ENCODE measurements at regions not wholly inside any gene's neighbourhood (a gene's known extent, or its start where the extent isn't known, plus 50 kb on each side); places are given as distances from the start of the nearest gene placed in this dataset.

- POLR2A ChIA-PET = no interaction called here
- intact Hi-C loops (cut with micrococcal nuclease) = no loop called here
- no peak for ATAC-seq
- H3K4me3 Mint-ChIP-seq = no peak overlapping the region
- H3K27ac Mint-ChIP-seq = no peak overlapping the region
- H3K9me3 Mint-ChIP-seq = peaks cover 5% of the 10 kb centered on the region
- H3K27me3 Mint-ChIP-seq = no peaks in the 10 kb centered on the region
- CTCF ChIA-PET = no interaction called here
- no peaks in the 10 kb centered on the region for H3K36me3 Mint-ChIP-seq (ENCODE audit: low read depth)
- no peaks in the 10 kb centered on the region for H3K4me1 Mint-ChIP-seq (ENCODE audit: low read depth)
- TF ChIP-seq CTCF (IDR thresholded peaks at IDR 0.05) = no peak
- no peak for DNase-seq
Measured at GRCh38 chr7:53806119-53806518, 736.1 kb upstream of the VSTM2A start.

GRCh38 chr7:53811555-53812079, 730.6 kb upstream of the VSTM2A start:
- intact Hi-C loops (cut with micrococcal nuclease) = no loop called here
- no peaks in the 10 kb centered on the region for H3K36me3 Mint-ChIP-seq (ENCODE audit: low read depth)
- POLR2A ChIA-PET = no interaction called here
- H3K27me3 Mint-ChIP-seq = no peaks in the 10 kb centered on the region
- H3K4me1 Mint-ChIP-seq (ENCODE audit: low read depth) = no peaks in the 10 kb centered on the region
- ATAC-seq (no peak), DNase-seq (no peak)
- no peak for TF ChIP-seq CTCF (IDR thresholded peaks at IDR 0.05)
- peaks cover 10% of the 10 kb centered on the region for H3K9me3 Mint-ChIP-seq
- no peak overlapping the region for H3K4me3 Mint-ChIP-seq
- H3K27ac Mint-ChIP-seq = no peak overlapping the region
- CTCF ChIA-PET = no interaction called here

- no peaks in the 10 kb centered on the region for H3K36me3 Mint-ChIP-seq (ENCODE audit: low read depth)
- no peaks in the 10 kb centered on the region for H3K27me3 Mint-ChIP-seq
- ATAC-seq = no peak
- ChIA-PET CTCF (no interaction called here), POLR2A (no interaction called here)
- peaks cover 10% of the 10 kb centered on the region for H3K9me3 Mint-ChIP-seq
- DNase-seq = no peak
- no peak overlapping the region for H3K4me3 Mint-ChIP-seq
- intact Hi-C loops (cut with micrococcal nuclease) = no loop called here
- no peak overlapping the region for H3K27ac Mint-ChIP-seq
- H3K4me1 Mint-ChIP-seq (ENCODE audit: low read depth) = no peaks in the 10 kb centered on the region
- no peak for TF ChIP-seq CTCF (IDR thresholded peaks at IDR 0.05)
Measured at GRCh38 chr7:53812135-53812534, 730.0 kb upstream of the VSTM2A start.

- Mint-ChIP-seq H3K9me3 (peaks cover 33% of the 10 kb centered on the region), H3K4me3 (no peak overlapping the region), H3K27me3 (no peaks in the 10 kb centered on the region), H3K4me1 (ENCODE audit: low read depth) (no peaks in the 10 kb centered on the region), H3K27ac (no peak overlapping the region), H3K36me3 (ENCODE audit: low read depth) (no peaks in the 10 kb centered on the region)
- CTCF ChIA-PET = no interaction called here
- no peak for TF ChIP-seq CTCF (IDR thresholded peaks at IDR 0.05)
- POLR2A ChIA-PET = no interaction called here
- intact Hi-C loops (cut with micrococcal nuclease) = no loop called here
- no peak for DNase-seq
- no peak for ATAC-seq
Measured at GRCh38 chr7:53835301-53835700, 706.9 kb upstream of the VSTM2A start.

- ChIA-PET POLR2A (no interaction called here), CTCF (no interaction called here)
- ATAC-seq (no peak), DNase-seq (no peak)
- Mint-ChIP-seq H3K4me3 (no peak overlapping the region), H3K36me3 (ENCODE audit: low read depth) (no peaks in the 10 kb centered on the region), H3K4me1 (ENCODE audit: low read depth) (no peaks in the 10 kb centered on the region), H3K9me3 (peaks cover 34% of the 10 kb centered on the region), H3K27ac (no peak overlapping the region), H3K27me3 (no peaks in the 10 kb centered on the region)
- no peak for TF ChIP-seq CTCF (IDR thresholded peaks at IDR 0.05)
- intact Hi-C loops (cut with micrococcal nuclease) = no loop called here
Measured at GRCh38 chr7:53877688-53878087, 664.5 kb upstream of the VSTM2A start.

Measured in activated CD8-positive, alpha-beta T cell treated with anti-CD3 and anti-CD28 coated beads for 36 hours (primary cell).